HG02623 (cell line): ENCODE measurements at regions not wholly inside any gene's neighbourhood (a gene's known extent, or its start where the extent isn't known, plus 50 kb on each side); places are given as distances from the start of the nearest gene placed in this dataset.

Source experiments
- ATAC-seq: cut with Tn5 transposase; IDR thresholded peaks from one replicate; pipeline ENCODE4 v1.9.1; 2021; ENCODE audit warnings: moderate library complexity; ENCODE audit not compliant: unreplicated experiment

GRCh38 chr4:111982089-111982488 is 163.2 kb upstream of the FAM241A start:
- no peak for ATAC-seq

- ATAC-seq = no peak
Measured at GRCh38 chr4:111984169-111984819, 161.0 kb upstream of the FAM241A start.

GRCh38 chr4:111985426-111985825 is 159.8 kb upstream of the FAM241A start:
- ATAC-seq = no peak

- no peak for ATAC-seq
Measured at GRCh38 chr4:111986095-111986494, 159.2 kb upstream of the FAM241A start.

- no peak for ATAC-seq
Measured at GRCh38 chr4:111988514-111988913, 156.7 kb upstream of the FAM241A start.

- no peak for ATAC-seq
Measured at GRCh38 chr4:111989817-111990216, 155.4 kb upstream of the FAM241A start.

GRCh38 chr4:111991163-111991562 is 154.1 kb upstream of the FAM241A start:
- peak; percentile 98 for ATAC-seq

- ATAC-seq = no peak
Measured at GRCh38 chr4:111991797-111992196, 153.5 kb upstream of the FAM241A start.

- no peak for ATAC-seq
Measured at GRCh38 chr4:111992351-111993168, 152.7 kb upstream of the FAM241A start.

- no peak for ATAC-seq
Measured at GRCh38 chr4:111994392-111994791, 150.9 kb upstream of the FAM241A start.

GRCh38 chr4:111997785-111998184 is 147.5 kb upstream of the FAM241A start:
- no peak for ATAC-seq

- no peak for ATAC-seq
Measured at GRCh38 chr4:111999801-112000200, 145.5 kb upstream of the FAM241A start.

GRCh38 chr4:112001041-112001440 is 144.2 kb upstream of the FAM241A start:
- ATAC-seq = no peak

GRCh38 chr4:112002248-112002661 is 143.0 kb upstream of the FAM241A start:
- ATAC-seq = no peak

GRCh38 chr4:112003231-112003907 is 141.9 kb upstream of the FAM241A start:
- no peak for ATAC-seq

GRCh38 chr4:112005027-112005426 is 140.2 kb upstream of the FAM241A start:
- ATAC-seq = no peak

- no peak for ATAC-seq
Measured at GRCh38 chr4:112007391-112007790, 137.9 kb upstream of the FAM241A start.

- ATAC-seq = no peak
Measured at GRCh38 chr4:112015960-112016359, 129.3 kb upstream of the FAM241A start.

- ATAC-seq = no peak
Measured at GRCh38 chr4:112023402-112023950, 121.8 kb upstream of the FAM241A start.

- ATAC-seq = no peak
Measured at GRCh38 chr4:112026058-112026457, 119.2 kb upstream of the FAM241A start.

GRCh38 chr4:112029771-112030171 is 115.5 kb upstream of the FAM241A start:
- ATAC-seq = no peak
